Fibroblast of skin of right quadriceps (primary cell): ENCODE measurements at regions not wholly inside any gene's neighbourhood (a gene's known extent, or its start where the extent isn't known, plus 50 kb on each side); places are given as distances from the start of the nearest gene placed in this dataset.
A peak's percentile ranks its signal among the peaks of the same experiment; 100 is the strongest.
"Not testable (repeated sequence)": the region's sequence is repeated elsewhere in the genome, so short reads cannot be mapped to it uniquely, and the experiment has no call there.

ENCODE experiments used
- DNase-seq: peaks from one replicate; pipeline ENCODE4 v3.0.0-alpha.2; 2013

GRCh38 chr1:82392946-82393345, 592.2 kb downstream of the ADGRL2 start:
- DNase-seq = no peak

- DNase-seq = peak; percentile 72
Measured at GRCh38 chr1:82392513-82392912, 591.8 kb downstream of the ADGRL2 start.

DNA sequence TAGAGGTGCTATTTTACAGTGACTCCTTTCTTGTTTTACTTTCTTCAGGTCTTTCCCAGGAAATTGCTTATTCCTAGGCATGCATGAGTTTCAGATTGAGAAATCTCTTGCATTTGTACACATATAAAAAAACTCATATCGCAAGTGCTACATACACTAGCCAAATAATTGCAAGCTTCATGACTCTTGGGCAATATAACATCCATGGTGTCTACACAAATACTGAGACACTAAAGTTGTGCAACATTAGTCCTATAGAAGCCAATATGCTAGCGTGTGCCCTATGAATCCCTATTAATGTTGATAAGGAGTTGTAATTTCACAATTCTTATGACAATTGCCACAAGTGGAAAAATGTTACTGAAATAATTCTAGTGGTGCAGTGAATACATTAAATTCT, 591.0 kb downstream of the ADGRL2 start:
- DNase-seq = no peak

DNA sequence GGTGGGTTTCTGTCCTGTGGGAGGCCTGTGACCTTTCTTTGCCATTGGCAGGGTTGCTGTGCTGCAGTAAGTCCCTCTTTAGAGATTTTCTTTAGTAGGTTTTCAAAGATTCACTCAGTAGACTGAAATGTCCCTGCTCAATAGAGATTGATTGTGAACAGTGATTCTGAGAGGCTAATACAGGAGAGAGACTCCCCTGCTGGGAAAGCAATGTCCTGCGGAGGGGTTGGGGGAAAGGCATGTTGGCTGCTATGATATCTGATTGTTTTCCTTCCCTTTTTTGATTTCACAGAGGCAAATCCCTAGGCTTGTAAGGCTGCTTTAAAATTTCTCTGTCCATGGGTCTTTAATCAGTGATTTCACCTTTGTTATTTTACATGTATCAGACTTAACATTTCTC, 589.9 kb downstream of the ADGRL2 start:
- no peak for DNase-seq

GRCh38 chr1:82388679-82389078, 587.9 kb downstream of the ADGRL2 start:
- DNase-seq = peak; percentile 73

DNA sequence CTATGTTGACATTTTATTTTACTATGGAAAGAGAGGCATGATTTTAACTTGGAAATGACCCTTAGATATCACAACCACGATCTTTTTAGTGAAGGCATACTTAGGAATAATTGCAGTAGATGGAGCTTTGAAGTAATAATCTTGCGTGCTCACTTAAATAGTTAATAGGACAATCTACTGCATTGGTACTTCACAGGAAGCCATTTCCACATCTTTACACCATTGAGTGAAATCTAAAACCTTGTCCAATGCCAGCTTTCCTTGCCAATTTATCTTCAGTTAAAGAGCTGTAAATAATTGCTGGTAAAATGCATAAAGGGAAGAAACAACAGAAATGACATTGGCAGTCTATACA, 586.3 kb downstream of the ADGRL2 start:
- DNase-seq = no peak

DNA sequence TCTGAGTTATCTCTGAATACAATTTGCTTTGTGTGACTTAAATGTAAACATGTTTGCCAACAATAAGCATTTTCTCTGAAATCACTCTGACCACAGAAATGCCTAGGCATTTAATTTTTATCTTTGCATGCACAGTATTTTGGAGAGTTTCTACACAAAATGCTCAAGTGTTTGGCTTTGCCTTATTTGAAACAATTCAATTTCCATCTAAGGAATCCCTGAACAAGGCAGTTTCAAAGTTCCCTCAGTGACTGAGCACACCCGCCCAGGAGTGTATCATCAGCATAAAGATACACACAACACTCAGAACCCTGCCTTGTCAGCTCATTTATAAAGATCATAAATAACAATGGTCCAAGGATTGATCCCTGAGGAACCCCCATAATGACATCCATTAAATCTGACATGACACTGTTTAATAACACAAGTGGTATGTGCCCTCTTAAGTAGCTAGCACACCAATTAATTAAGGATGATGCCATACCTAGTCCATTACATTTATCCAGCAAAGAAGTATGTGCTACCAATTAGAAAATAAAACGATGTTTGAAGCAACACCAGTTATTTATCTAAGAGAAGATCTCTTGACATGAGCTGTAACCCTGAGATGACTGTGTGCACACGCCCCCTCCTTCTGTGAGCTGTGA, 585.8 kb downstream of the ADGRL2 start:
- peak; percentile 14 for DNase-seq

- no peak for DNase-seq
Measured at GRCh38 chr1:82384776-82385175, 584.0 kb downstream of the ADGRL2 start.

DNA sequence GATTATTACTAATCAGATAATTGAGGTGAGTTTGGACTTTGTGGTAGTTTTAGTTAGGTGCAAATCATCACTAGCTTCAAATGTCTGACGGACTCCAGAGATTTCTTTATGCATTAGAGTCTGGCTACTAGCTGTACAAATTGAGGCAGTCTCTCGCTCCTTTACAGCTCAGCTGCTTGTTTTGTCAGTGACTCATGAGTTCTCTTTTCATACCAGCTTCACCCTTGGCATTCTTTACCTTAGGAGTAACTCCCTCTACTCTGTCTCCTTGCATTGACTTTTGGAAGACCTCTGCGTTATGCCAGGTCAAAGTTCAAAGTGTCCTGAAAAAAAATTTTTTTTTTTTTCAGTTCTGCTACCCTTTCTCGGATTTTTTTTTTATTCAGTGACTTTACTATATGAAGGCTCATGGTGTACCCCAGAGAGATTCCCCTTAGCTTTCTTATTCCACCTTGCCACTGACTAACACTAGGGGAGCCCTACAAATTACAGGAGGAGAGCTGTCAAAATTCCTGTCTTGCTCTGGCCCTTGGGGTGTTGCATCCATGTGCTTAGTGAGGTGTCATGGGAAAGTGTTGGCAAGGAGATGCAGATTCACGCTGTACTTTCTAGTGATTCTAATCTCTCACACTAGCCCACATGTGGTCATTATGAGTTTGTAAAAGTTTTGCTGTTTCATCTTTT, 576.6 kb downstream of the ADGRL2 start:
- DNase-seq = no peak

DNA sequence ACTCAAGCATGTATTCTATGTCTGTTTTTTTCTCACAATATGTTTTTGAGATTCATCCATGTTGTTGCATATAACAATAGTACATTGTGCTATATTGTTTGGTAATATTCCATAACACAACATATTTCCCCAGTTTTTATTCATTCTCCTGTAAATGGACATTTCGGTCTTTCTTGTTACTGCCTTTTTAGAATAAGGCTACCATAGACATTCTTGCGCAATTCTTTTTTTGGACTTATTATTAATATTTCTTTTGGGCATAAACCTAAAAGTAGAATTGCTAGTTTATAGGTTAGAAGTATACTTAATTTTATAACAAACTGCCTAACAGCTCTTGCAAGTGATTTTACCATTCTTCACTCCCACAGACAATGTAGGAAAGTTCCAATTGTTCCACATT, 573.0 kb downstream of the ADGRL2 start:
- DNase-seq = no peak

DNA sequence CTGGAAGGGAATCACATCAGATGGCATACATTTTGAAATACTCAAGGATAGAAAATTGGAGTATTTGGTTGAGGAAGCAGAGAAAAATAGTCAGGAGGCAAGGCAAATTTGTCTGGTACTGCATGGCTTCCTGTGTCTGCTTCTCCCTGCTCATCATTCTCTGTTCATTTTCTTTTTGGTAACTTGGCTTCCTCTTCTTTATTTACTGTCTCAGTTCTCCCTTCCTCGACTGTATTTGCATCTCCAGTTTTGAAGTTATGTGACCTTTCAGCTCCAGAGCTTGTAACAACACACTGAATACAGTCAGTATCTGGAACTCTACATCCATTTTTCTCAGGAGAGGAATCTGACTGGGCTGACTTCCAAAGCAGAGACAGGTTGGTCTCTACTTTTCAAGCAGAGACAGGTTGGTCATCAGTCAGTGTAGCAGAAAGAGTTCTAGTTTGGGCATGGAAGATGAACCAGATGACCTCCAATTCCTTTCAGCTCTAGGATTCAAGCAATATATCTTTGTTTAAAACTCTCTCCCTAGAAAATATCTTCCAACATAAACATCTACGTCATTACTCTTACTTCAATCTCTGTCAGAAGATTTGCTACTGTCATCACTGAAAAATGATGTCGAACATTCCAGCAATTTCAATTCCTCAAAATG, 571.2 kb downstream of the ADGRL2 start:
- no peak for DNase-seq

DNA sequence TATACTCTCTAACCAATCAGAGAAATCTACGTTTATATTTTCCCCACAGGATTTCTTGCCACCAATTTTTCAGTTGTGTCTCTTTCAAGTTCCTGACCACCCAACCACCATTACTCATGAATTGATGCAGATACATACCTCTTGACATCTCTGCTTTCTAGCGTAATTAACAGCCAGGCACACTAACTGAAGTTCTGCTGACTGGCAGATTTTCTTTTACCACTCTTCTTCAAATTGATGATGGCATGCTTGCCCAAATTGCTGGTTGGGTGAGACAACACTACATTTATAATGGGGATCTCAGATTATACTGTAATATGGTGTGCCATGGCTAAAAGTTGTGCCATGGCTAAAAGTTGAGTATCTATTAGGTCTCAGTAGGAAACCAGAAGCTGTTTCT, 566.7 kb downstream of the ADGRL2 start:
- no peak for DNase-seq

GRCh38 chr1:82366689-82367088, 566.0 kb downstream of the ADGRL2 start:
- no peak for DNase-seq

DNA sequence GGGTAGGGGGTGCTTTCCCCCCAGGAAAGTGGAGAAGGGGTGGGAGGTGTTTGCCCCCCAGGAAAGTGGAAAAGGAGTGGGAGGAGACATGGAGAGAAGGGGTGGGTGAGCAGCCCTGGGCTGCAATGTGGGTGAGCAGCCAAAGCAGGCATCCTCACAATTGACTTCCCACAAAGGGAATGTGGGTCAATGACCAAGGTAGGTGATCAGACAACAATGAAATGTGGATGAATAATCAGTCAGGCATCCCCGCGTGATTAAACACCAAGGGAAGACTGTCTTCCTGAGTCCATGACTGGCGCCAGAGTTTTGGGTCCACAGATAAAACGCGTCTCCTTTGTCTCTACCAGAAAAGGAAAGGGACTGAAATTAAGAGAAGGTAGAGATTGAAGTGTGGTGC, 558.8 kb downstream of the ADGRL2 start:
- not testable (repeated sequence) for DNase-seq

DNA sequence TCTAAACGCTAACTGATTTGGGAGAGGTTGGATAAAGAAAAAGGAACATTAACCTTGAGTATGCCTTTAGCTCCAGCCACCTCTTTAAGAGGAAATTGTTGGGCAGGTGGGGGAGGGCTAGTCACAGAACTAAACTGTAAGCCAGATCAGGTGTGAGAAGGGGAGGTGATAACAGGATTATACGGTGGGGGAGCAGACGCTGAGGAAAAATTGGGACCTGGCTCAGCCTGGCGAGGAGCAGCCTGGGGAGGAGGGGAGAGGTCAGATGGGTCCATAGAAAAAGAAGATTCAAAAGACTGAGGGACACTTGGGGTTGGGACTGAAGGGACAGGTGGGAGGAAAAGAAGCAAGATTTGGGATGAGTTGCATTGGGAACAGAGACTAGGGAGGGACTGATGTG, 558.0 kb downstream of the ADGRL2 start:
- DNase-seq = not testable (repeated sequence)

GRCh38 chr1:82354546-82354945, 553.8 kb downstream of the ADGRL2 start:
- DNase-seq = not testable (repeated sequence)

- no peak for DNase-seq
Measured at GRCh38 chr1:82348487-82348886, 547.8 kb downstream of the ADGRL2 start.

GRCh38 chr1:82346141-82346540, 545.4 kb downstream of the ADGRL2 start:
- DNase-seq = no peak

DNA sequence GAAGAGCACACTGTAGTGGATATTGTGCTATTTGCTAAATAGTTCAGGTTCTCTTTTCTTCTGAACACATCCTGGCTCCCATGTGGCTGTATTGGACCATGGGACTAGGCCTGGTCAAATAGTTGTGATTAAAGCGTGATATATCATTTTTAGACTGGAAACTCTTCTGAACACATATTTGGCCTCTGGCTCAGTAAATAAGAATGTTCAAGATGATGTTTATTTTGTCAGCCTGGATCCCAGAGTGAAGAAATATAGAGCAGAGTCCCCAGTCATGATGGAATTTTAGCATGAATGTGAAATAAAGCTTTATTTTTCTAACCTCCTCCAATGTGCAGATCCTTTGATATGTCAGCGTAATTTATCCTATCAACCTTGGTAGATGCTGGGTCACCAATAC, 542.6 kb downstream of the ADGRL2 start:
- DNase-seq = peak; percentile 5

DNA sequence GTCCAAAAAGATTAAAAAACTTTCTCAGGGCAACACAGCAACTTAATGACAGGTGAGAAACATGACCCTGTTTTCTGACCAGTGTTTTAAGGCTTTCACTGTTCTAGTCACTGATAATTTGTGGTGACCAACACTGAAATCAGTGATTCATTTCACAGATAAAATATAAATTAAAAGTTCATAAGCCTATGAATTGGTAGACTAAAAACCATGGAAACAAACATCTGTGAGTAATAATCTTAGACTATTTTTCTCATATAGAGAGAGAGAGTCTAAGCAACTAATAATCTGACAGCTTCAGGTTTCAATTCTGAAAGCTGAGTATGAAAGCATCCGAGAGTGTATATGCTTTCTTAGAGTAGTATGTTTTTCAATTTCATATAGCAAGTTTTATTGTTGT, 536.9 kb downstream of the ADGRL2 start:
- no peak for DNase-seq

DNA sequence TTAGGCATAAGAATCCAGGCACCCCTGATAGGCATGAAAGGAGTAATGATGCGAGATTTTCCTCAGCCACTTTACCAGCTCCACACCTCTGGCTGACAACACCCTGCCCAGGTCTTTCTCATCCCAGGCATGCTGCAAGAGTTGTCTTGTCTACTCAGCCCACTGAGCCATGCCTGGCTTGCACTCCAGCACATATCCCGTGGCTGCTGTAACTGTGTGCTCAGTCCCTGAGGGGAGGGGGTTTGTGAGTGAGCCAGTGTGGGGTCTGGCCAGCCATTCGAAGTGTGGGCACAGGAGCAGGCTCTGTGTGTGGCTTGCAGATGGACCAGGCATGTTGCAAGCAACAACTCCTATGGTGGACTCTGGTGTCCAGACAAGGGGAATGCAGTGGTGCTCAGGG, 529.6 kb downstream of the ADGRL2 start:
- no peak for DNase-seq

DNA sequence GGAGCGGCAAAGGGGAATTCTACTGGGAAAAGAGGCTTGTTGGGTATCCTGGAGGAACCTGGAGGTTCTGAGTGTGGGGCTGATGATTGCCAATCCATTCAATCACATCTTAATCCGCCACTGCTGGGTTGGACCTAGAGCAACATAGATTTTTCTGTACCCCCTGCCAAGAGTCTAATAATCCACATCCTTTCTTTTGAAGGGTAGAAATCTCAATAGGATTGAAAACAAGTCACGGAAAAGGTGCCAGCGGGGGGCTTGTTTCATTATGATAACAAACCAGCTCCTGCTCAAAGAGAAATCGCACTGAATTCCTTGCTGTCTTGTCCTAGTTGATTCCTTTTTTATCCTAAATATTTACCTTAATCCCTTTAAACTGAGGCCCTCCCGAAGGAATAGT, 528.5 kb downstream of the ADGRL2 start:
- DNase-seq = no peak

DNA sequence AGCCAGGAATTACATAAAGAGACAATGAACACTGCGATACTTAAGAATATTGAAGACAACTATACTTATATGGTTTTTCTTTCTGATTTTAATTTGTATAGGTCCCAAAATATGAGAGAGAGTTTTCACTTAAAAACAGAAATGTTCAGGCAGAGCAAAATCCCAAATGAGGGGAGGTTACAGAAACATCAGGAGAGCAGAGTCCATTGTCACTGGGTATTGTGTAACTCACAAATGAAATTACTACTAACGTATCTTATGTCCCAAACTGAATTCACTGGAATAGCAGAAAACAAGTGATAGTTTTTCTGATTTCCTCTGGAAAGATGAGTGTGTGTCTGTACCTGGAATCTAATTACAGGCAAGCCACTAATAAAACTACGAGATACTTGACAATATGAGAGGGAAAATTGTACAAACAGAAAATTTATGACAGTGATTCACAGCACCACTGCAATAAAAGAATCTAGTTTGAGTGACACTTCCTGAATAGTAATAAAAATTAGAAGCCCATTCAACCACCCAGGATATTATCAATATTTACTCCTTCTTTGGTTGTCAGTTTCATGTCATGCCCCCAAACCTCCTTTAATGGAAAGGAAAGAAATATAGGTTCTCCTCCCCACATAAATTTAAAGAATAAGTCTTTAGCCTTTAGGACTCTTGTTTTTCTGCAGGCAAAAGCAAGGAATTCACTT, 522.6 kb downstream of the ADGRL2 start:
- DNase-seq = no peak

DNA sequence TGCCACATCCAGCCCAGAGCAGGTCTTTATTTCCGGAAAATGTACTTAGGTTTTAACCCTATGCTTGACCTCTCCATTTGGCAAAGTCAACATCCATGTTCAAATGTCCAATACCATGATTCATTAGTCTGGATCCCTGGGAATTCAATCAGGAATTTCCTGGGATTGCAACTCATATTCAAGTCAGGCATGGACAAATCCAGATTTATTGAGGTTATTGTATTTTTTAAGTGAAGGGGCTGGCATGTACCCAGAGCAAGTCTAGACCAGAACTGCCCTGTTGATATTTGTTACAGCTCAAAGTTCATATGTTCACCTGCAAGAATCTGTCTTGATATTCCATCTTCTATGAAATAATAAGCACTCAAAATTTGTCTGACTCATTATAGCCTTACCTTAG, 521.1 kb downstream of the ADGRL2 start:
- peak; percentile 30 for DNase-seq
